ENCODE measurements at regions not wholly inside any gene's neighbourhood (a gene's known extent, or its start where the extent isn't known, plus 50 kb on each side); places are given as distances from the start of the nearest gene placed in this dataset.

DNA sequence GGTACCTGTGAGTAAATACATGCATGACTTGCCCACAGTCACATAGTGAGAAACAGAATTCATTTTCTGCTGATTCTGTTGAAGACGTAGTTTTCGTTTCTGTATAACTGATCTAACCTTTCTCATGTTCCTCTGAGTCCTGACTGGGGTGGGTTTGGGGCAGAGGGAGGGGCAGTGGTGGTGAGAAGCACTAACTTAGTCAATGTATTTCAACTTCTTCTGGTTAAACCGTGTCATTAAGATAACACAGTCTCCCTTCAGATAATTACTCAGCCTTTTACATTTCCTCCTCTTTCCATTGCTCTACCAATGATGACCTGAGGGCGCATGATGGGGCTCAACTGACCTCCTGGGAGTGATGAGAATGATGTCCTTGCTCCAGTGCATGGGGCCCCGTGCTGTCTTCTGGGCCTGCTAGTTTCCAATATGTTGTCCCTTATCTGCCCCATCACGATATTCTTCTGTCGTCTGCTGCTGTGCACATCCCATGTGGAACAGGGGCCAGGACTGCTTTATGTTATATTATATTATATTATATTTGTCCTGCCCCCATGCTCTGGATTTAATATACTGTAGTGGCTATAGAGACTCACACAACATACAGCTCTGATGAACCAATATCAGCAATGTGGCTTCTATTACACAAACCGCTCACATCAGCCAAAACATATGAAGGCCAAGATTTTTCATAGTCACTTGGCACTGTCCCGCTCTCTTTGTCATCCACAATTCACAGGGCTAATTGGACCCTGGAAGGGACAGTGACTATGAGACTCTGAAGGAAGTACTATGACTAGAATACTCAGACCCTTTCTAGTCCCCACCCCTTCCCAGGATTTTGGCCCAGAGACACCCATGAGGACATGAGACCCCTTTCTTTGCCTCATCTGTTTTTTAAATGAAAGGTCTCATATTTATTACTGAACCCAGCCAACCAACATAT lies 407.1 kb upstream of the MCTP2 start:
- H3K4me1 Mint-ChIP-seq (ENCODE audit: unreplicated experiment): peaks cover 51% of the 10 kb centered on the region
- no peak for DNase-seq (ENCODE audit: extremely low spot score, unreplicated experiment)
- no peaks in the 10 kb centered on the region for H3K9me3 Mint-ChIP-seq
- H3K27me3 Mint-ChIP-seq: peaks cover 9% of the 10 kb centered on the region
- TF ChIP-seq, protein P1, sequence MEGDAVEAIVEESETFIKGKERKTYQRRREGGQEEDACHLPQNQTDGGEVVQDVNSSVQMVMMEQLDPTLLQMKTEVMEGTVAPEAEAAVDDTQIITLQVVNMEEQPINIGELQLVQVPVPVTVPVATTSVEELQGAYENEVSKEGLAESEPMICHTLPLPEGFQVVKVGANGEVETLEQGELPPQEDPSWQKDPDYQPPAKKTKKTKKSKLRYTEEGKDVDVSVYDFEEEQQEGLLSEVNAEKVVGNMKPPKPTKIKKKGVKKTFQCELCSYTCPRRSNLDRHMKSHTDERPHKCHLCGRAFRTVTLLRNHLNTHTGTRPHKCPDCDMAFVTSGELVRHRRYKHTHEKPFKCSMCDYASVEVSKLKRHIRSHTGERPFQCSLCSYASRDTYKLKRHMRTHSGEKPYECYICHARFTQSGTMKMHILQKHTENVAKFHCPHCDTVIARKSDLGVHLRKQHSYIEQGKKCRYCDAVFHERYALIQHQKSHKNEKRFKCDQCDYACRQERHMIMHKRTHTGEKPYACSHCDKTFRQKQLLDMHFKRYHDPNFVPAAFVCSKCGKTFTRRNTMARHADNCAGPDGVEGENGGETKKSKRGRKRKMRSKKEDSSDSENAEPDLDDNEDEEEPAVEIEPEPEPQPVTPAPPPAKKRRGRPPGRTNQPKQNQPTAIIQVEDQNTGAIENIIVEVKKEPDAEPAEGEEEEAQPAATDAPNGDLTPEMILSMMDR (conservative IDR thresholded peaks at IDR 0.05): no peak
- H3K27ac Mint-ChIP-seq: no peak overlapping the region
- no peaks in the 10 kb centered on the region for H3K36me3 Mint-ChIP-seq
- H3K4me3 Mint-ChIP-seq: no peak overlapping the region

GRCh38 chr15:93820566-93820965 lies 410.8 kb upstream of the MCTP2 start:
- Mint-ChIP-seq H3K9me3 (peaks cover 5% of the 10 kb centered on the region), H3K36me3 (no peaks in the 10 kb centered on the region), H3K4me3 (no peak overlapping the region), H3K27ac (no peak overlapping the region), H3K27me3 (peaks cover 9% of the 10 kb centered on the region), H3K4me1 (ENCODE audit: unreplicated experiment) (peaks cover 34% of the 10 kb centered on the region)
- TF ChIP-seq, protein P1 (conservative IDR thresholded peaks at IDR 0.05): no peak
- no peak for DNase-seq (ENCODE audit: extremely low spot score, unreplicated experiment)

DNA sequence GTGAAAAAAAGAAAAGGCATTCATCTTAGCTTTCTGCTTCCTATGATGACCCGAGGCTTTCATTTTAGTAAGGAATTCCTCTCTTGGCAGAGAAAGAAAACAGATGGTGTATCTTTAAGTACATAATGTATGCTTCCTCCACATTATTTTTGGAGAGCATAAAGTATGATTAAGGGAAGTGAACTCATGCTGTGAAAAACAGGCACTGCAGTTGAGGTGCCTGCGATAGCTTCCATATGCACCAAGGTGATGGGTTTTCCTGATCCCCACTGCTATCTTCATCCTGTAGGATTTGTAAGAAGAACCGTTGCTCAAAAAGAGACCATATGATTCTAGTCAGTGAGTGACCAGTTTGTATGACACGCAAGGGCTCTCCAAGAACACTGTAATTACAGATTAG lies 411.5 kb upstream of the MCTP2 start:
- DNase-seq (ENCODE audit: extremely low spot score, unreplicated experiment): no peak
- Mint-ChIP-seq H3K27me3 (peaks cover 9% of the 10 kb centered on the region), H3K9me3 (peaks cover 5% of the 10 kb centered on the region), H3K4me3 (no peak overlapping the region), H3K27ac (no peak overlapping the region), H3K4me1 (ENCODE audit: unreplicated experiment) (peaks cover 27% of the 10 kb centered on the region), H3K36me3 (no peaks in the 10 kb centered on the region)
- TF ChIP-seq, protein P1 (conservative IDR thresholded peaks at IDR 0.05): no peak

DNA sequence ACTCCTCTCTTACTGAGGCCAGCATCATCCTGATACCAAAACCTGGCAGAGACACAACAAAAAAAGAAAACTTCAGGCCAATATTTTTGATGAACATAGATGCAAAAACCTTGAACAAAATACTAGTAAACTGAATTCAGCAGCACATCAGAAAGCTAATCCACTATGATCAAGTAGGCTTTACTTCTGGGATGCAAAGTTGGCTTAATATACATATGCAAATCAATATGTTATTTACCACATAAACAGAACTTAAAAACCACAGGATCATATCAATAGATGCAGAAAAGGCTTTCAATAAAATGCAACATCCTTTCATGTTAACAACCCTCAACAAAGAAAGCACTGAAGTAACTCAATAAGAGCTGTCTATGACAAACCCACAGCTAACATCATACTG lies 414.5 kb upstream of the MCTP2 start:
- Mint-ChIP-seq H3K9me3 (peaks cover 5% of the 10 kb centered on the region), H3K4me1 (ENCODE audit: unreplicated experiment) (peaks cover 16% of the 10 kb centered on the region), H3K4me3 (no peak overlapping the region), H3K36me3 (no peaks in the 10 kb centered on the region), H3K27ac (no peak overlapping the region), H3K27me3 (no peaks in the 10 kb centered on the region)
- TF ChIP-seq, protein P1 (conservative IDR thresholded peaks at IDR 0.05): no peak
- no peak for DNase-seq (ENCODE audit: extremely low spot score, unreplicated experiment)

DNA sequence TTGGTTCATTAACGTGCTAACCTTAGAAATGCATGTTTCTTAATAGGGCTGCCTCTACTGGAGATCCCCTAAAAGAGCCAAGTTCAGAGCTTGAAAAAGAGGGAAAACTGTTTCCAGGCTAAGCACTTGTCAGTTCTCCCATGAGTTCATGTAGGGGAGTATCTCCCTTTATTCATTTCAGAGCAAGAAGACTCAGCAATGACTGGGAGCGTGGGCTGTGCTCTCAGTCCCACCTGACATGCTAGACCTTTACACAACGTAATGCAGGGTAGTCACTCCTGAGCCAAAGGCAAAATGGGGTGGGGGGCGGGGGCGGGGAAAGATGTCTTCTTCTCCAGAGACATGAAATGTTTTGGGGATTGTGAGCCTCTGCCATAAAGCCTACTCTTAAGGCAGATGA lies 420.1 kb upstream of the MCTP2 start:
- no peak overlapping the region for H3K4me3 Mint-ChIP-seq
- peaks cover 7% of the 10 kb centered on the region for H3K27me3 Mint-ChIP-seq
- no peaks in the 10 kb centered on the region for H3K9me3 Mint-ChIP-seq
- DNase-seq (ENCODE audit: extremely low spot score, unreplicated experiment): no peak
- TF ChIP-seq, protein P1 (conservative IDR thresholded peaks at IDR 0.05): no peak
- H3K36me3 Mint-ChIP-seq: no peaks in the 10 kb centered on the region
- H3K4me1 Mint-ChIP-seq (ENCODE audit: unreplicated experiment): peaks cover 8% of the 10 kb centered on the region
- no peak overlapping the region for H3K27ac Mint-ChIP-seq
